Prostate gland (tissue), 2 donors: ENCODE measurements at regions not wholly inside any gene's neighbourhood (a gene's known extent, or its start where the extent isn't known, plus 50 kb on each side); places are given as distances from the start of the nearest gene placed in this dataset.

Experiments used
- DNase-seq: peaks from one replicate; pipeline ENCODE4 v3.0.0-alpha.2; 2019; ENCODE audit warnings: low spot score
- H3K27ac ChIP-seq, 2 donors: fragments of 200-600 bp; sonication (generic); 2 replicates each; pipeline ENCODE4 v1.5.1; 2017 to 2019
- H3K27me3 ChIP-seq: fragments of 200-600 bp; sonication (generic); replicated peaks from 2 replicates; pipeline ENCODE4 v1.5.1; 2019; ENCODE audit not compliant: insufficient read depth
- H3K36me3 ChIP-seq, 2 donors: fragments of 200-600 bp; sonication (generic); 1 replicate in 1 of 2; 2 replicates in 1 of 2; pipeline versions ENCODE4 v1.5.1 to v1.8.1; 2017 to 2019
- H3K4me1 ChIP-seq: fragments of 200-600 bp; sonication (generic); replicated peaks from 2 replicates; pipeline ENCODE4 v1.5.1; 2019
- H3K4me3 ChIP-seq, 2 donors: fragments of 200-600 bp; sonication (generic); 2 replicates each; pipeline ENCODE4 v1.5.1; 2017 to 2019
- H3K9me3 ChIP-seq: fragments of 200-600 bp; sonication (generic); 2 replicates; pipeline ENCODE4 v1.5.1; 2017
- POLR2A ChIP-seq: fragments of 450-650 bp; IDR thresholded peaks from one replicate; pipeline ENCODE4 v1.6.1; 2016; ENCODE audit warnings: antibody characterized with exemption, mild to moderate bottlenecking
- POLR2AphosphoS5 ChIP-seq: sonication (generic); formaldehyde crosslinking; IDR thresholded peaks from one replicate; pipeline ENCODE4 v1.6.1; 2017; ENCODE audit warnings: antibody characterized with exemption
- WGBS: methylation state at CpG from one replicate; pipeline ENCODE4 v1.1.5; 2018; 5-methylcytosine and 5-hydroxymethylcytosine counted together
- intact Hi-C: fragments of 100-400 bp; cut with DNase I; formaldehyde crosslinking; loops from one replicate; pipeline ENCODE4 v1.14.2; 2022
- TF ChIP-seq, protein P1 (sequence below), 4 experiments: fragments of 200-600 bp in 2 of 4; fragments of 450-650 bp in 2 of 4; sonication (generic) in 2 of 4; IDR thresholded peaks; 1 replicate in 3 of 4; 2 replicates in 1 of 4; pipeline ENCODE4 v1.5.1; 2016 to 2019; ENCODE audit warnings: antibody characterized with exemption in 4 of 4, mild to moderate bottlenecking in 2 of 4, moderate library complexity in 2 of 4

DNA sequence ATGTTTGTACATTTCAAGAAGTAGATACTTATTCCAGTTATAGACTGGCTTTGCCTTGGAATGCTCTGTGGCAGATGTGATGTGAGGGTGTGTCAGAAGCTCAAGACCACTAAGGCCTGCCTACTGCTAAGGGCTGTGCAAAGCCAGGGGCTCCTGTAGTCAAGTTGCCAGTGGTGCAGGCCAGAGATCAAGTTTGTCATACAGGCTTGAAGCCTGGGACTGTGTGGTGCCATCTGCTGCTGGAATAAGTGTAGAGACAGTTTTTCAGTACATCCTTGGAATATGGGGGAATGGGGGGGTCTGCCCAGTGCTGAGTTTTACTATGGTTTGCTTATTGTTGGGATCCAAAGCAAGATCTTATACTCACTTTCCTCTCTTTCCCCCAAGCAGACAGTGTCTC, 649.9 kb upstream of the FOXG1 start:
- Histone ChIP-seq H3K36me3 (no peaks in the 10 kb centered on the region), H3K27ac (no peak overlapping the region), H3K4me1 (no peaks in the 10 kb centered on the region), H3K4me3 (no peak overlapping the region), H3K9me3 (no peaks in the 10 kb centered on the region), H3K27me3 (no peaks in the 10 kb centered on the region)
- TF ChIP-seq, protein P1, sequence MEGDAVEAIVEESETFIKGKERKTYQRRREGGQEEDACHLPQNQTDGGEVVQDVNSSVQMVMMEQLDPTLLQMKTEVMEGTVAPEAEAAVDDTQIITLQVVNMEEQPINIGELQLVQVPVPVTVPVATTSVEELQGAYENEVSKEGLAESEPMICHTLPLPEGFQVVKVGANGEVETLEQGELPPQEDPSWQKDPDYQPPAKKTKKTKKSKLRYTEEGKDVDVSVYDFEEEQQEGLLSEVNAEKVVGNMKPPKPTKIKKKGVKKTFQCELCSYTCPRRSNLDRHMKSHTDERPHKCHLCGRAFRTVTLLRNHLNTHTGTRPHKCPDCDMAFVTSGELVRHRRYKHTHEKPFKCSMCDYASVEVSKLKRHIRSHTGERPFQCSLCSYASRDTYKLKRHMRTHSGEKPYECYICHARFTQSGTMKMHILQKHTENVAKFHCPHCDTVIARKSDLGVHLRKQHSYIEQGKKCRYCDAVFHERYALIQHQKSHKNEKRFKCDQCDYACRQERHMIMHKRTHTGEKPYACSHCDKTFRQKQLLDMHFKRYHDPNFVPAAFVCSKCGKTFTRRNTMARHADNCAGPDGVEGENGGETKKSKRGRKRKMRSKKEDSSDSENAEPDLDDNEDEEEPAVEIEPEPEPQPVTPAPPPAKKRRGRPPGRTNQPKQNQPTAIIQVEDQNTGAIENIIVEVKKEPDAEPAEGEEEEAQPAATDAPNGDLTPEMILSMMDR (IDR thresholded peaks at IDR 0.05): no peak
- no peak for TF ChIP-seq POLR2AphosphoS5
- no peak for TF ChIP-seq POLR2A
- DNase-seq: no peak
- intact Hi-C loops: no loop called here

DNA sequence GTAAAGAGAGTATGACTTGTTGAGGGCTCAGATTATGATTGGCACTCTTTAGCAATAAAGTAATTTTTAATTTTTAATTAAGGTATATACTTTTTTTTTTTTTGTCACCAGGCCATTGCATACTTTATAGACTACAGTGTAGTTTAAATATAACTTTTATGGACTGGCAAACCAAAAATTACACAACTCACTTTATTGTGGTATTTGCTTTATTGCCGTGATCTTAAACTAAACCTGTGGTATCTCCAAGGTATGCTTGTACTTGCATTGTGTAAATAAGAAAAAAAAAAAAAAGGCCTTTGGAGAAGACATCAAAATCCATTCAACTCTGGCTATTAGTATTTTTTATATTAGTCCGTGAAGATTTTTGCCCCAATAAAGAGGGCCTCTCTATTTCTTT, 646.7 kb upstream of the FOXG1 start:
- no peaks in the 10 kb centered on the region for H3K36me3 ChIP-seq
- no peak overlapping the region for H3K4me3 ChIP-seq
- intact Hi-C loops: no loop called here
- no peaks in the 10 kb centered on the region for H3K4me1 ChIP-seq
- no peaks in the 10 kb centered on the region for H3K27me3 ChIP-seq
- no peak for DNase-seq
- 37% methylated on average over 2 of the region's 2 CpGs for WGBS
- H3K27ac ChIP-seq: no peak overlapping the region
- TF ChIP-seq POLR2AphosphoS5: no peak
- TF ChIP-seq POLR2A: no peak
- TF ChIP-seq, protein P1 (IDR thresholded peaks at IDR 0.05): no peak
- H3K9me3 ChIP-seq: no peaks in the 10 kb centered on the region

DNA sequence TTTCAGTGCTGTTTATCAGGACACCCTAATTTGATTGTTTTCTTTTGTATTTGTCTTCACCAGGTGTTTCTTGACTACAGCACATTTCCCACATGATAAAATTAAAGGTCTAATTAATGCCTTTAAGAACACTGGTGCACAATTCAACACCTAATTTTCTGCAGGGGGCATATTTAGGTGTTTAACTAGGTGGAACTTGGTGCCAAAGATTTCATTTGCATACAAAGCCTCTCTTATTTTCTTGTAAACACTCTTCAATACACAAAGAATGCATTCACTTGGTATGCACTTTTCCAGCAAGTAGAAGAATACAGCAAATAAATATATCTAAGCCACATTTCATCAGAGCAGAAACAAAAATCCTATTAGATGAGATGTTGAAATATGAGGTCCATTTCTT, 646.2 kb upstream of the FOXG1 start:
- no peaks in the 10 kb centered on the region for H3K36me3 ChIP-seq
- H3K4me1 ChIP-seq: no peaks in the 10 kb centered on the region
- no peak overlapping the region for H3K27ac ChIP-seq
- TF ChIP-seq POLR2A (no peak), POLR2AphosphoS5 (no peak)
- TF ChIP-seq, protein P1 (IDR thresholded peaks at IDR 0.05): no peak
- no peaks in the 10 kb centered on the region for H3K27me3 ChIP-seq
- no peak overlapping the region for H3K4me3 ChIP-seq
- no peak for DNase-seq
- intact Hi-C loops: no loop called here
- no peaks in the 10 kb centered on the region for H3K9me3 ChIP-seq

DNA sequence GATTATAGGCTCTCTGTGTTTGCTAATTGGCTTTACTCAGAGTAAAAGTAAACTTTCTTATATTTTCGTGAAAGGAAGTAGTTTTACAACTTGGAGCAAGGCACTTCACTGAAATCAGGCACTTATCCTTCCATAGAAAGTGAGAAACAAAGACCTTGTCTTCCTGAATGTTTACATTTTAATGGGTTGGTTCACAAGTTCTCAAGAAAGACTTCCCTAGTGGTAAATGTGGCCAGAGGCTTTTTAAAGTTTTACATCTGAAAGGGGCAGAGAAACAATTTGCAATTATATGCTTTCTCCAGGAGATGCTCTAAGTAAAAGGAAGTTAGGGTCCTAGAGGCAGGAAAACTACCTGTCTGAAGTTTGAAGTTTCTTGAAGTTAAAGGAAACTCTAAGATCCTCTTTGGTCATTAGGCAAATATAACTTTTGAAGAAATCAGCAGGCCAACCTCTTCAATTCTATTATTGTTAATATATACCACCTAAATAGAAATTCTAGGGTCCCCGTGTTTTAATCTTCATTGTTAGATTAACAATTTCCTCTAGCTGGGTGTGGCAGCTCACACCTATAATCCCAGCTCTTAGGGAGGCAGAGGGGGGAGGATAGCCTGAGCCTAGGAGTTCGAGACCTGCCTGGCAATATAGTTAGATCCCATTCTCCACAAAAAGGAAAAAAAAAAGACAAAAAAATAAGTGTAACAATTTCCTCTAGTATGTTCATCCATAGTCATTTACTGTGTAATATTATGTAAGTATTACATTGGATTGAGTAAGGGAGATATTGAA, 644.9 kb upstream of the FOXG1 start:
- WGBS: 25% methylated on average over 3 of the region's 3 CpGs

More for the DNA sequence above, 644.9 kb upstream of the FOXG1 start:
- Histone ChIP-seq H3K36me3 (no peaks in the 10 kb centered on the region), H3K27me3 (no peaks in the 10 kb centered on the region), H3K27ac (no peak overlapping the region), H3K4me1 (no peaks in the 10 kb centered on the region), H3K9me3 (no peaks in the 10 kb centered on the region), H3K4me3 (no peak overlapping the region)
- TF ChIP-seq POLR2AphosphoS5 (no peak), POLR2A (no peak)
- TF ChIP-seq, protein P1 (IDR thresholded peaks at IDR 0.05): no peak
- no peak for DNase-seq
- intact Hi-C loops: no loop called here
